OCI-LY1 (cell line): ENCODE measurements at regions not wholly inside any gene's neighbourhood (a gene's known extent, or its start where the extent isn't known, plus 50 kb on each side); places are given as distances from the start of the nearest gene placed in this dataset.

Experiments used
- H2AFZ ChIP-seq: fragments of 200-600 bp; sonication (generic), shearing (Covaris generic); 2 replicates; pipeline ENCODE4 v1.6.0; 2014; ENCODE audit warnings: antibody characterized with exemption, mild to moderate bottlenecking, low read length
- H3F3A ChIP-seq: fragments of 200-600 bp; sonication (generic), shearing (Covaris generic); 2 replicates; pipeline ENCODE4 v1.6.0; 2014; ENCODE audit warnings: mild to moderate bottlenecking, antibody characterized with exemption, low read length, moderate library complexity; ENCODE audit not compliant: insufficient read depth
- H3K27ac ChIP-seq: fragments of 200-600 bp; sonication (generic); 2 replicates; pipeline ENCODE4 v1.5.1; 2014; ENCODE audit warnings: low read length, mixed run types, mild to moderate bottlenecking, low read depth; ENCODE audit not compliant: poor library complexity, severe bottlenecking
- H3K27me3 ChIP-seq: fragments of 200-600 bp; sonication (generic); 2 replicates; pipeline ENCODE4 v1.6.0; 2014; ENCODE audit warnings: antibody characterized with exemption, mild to moderate bottlenecking, low read length, moderate library complexity; ENCODE audit not compliant: insufficient read depth
- H3K36me3 ChIP-seq: fragments of 200-600 bp; sonication (generic); 2 replicates; pipeline ENCODE4 v1.6.1; 2014; ENCODE audit warnings: mild to moderate bottlenecking, antibody characterized with exemption, low read length, moderate library complexity, mixed read lengths; ENCODE audit not compliant: insufficient read depth
- H3K4me1 ChIP-seq: fragments of 200-600 bp; sonication (generic); 2 replicates; pipeline ENCODE4 v1.5.1; 2014; ENCODE audit warnings: mild to moderate bottlenecking, low read length, moderate library complexity; ENCODE audit not compliant: insufficient read depth, severe bottlenecking
- H3K4me2 ChIP-seq: fragments of 200-600 bp; sonication (generic), shearing (Covaris generic); 2 replicates; pipeline ENCODE4 v1.6.1; 2014; ENCODE audit warnings: low read length
- H3K4me3 ChIP-seq: fragments of 200-600 bp; sonication (generic); 2 replicates; pipeline ENCODE4 v1.5.1; 2014; ENCODE audit warnings: low read length, low read depth, mild to moderate bottlenecking, mixed read lengths; ENCODE audit not compliant: poor library complexity, severe bottlenecking
- H3K79me2 ChIP-seq: fragments of 200-600 bp; shearing (Covaris generic); 2 replicates; pipeline ENCODE4 v1.6.1; 2016; ENCODE audit warnings: mixed run types, low read length, mixed read lengths; ENCODE audit not compliant: insufficient read depth
- H3K9ac ChIP-seq: fragments of 200-600 bp; sonication (generic), shearing (Covaris generic); 2 replicates; pipeline ENCODE4 v1.6.1; 2014; ENCODE audit warnings: mild to moderate bottlenecking, low read length, mixed read lengths
- H3K9me2 ChIP-seq: fragments of 200-600 bp; sonication (generic), shearing (Covaris generic); 2 replicates; pipeline ENCODE4 v1.6.1; 2014; ENCODE audit warnings: low read depth, mild to moderate bottlenecking, low read length, mixed read lengths
- H3K9me3 ChIP-seq: fragments of 200-600 bp; shearing (Covaris generic); 2 replicates; pipeline ENCODE4 v1.6.1; 2014; ENCODE audit warnings: low read length, mixed read lengths
- H4K20me1 ChIP-seq: fragments of 200-600 bp; sonication (generic), shearing (Covaris generic); 2 replicates; pipeline ENCODE4 v1.6.0; 2016; ENCODE audit warnings: mild to moderate bottlenecking, low read length; ENCODE audit not compliant: insufficient read depth
- CTCF ChIP-seq: fragments of 200-600 bp; sonication (generic), shearing (Covaris generic); IDR thresholded peaks from 2 replicates; pipeline ENCODE4 v1.5.1; 2017; ENCODE audit warnings: mild to moderate bottlenecking, antibody characterized with exemption, low read length, moderate library complexity, mixed read lengths
- EZH2 ChIP-seq: fragments of 200-600 bp; sonication (generic), shearing (Covaris generic); IDR thresholded peaks from 2 replicates; pipeline ENCODE4 v1.8.0; 2017; ENCODE audit warnings: borderline replicate concordance, mixed run types, mild to moderate bottlenecking, antibody characterized with exemption, low read length, moderate library complexity, mixed read lengths

- H3K4me2 ChIP-seq: no peak overlapping the region
- H4K20me1 ChIP-seq: no peaks in the 10 kb centered on the region
- no peak overlapping the region for H3K27ac ChIP-seq
- H3K27me3 ChIP-seq: no peaks in the 10 kb centered on the region
- no peak for TF ChIP-seq EZH2
- no peak overlapping the region for H2AFZ ChIP-seq
- no peaks in the 10 kb centered on the region for H3K36me3 ChIP-seq
- H3K79me2 ChIP-seq: no peaks in the 10 kb centered on the region
- H3K9ac ChIP-seq: no peak overlapping the region
- no peaks in the 10 kb centered on the region for H3K4me1 ChIP-seq
- no peaks in the 10 kb centered on the region for H3F3A ChIP-seq
- no peaks in the 10 kb centered on the region for H3K9me2 ChIP-seq
- H3K9me3 ChIP-seq: no peaks in the 10 kb centered on the region
- H3K4me3 ChIP-seq: no peak overlapping the region
Observed at GRCh38 chr16:6216836-6217235, 1115.8 kb upstream of the RBFOX1 start.

GRCh38 chr16:6211644-6212043 lies 1114.0 kb upstream of the EEF2KMT start:
- H3F3A ChIP-seq: no peaks in the 10 kb centered on the region
- H3K9me3 ChIP-seq: no peaks in the 10 kb centered on the region
- H3K79me2 ChIP-seq: no peaks in the 10 kb centered on the region
- H2AFZ ChIP-seq: no peak overlapping the region
- no peaks in the 10 kb centered on the region for H3K4me1 ChIP-seq
- no peak overlapping the region for H3K27ac ChIP-seq
- no peak overlapping the region for H3K9ac ChIP-seq
- no peak overlapping the region for H3K4me2 ChIP-seq
- H3K27me3 ChIP-seq: no peaks in the 10 kb centered on the region
- H4K20me1 ChIP-seq: no peaks in the 10 kb centered on the region
- H3K9me2 ChIP-seq: no peaks in the 10 kb centered on the region
- no peaks in the 10 kb centered on the region for H3K36me3 ChIP-seq
- H3K4me3 ChIP-seq: no peak overlapping the region
- TF ChIP-seq CTCF: no peak
- TF ChIP-seq EZH2: no peak

- Histone ChIP-seq H3K27me3 (no peaks in the 10 kb centered on the region), H3K4me2 (no peak overlapping the region), H4K20me1 (no peaks in the 10 kb centered on the region), H3K27ac (no peak overlapping the region), H3K4me1 (no peaks in the 10 kb centered on the region), H3K9me3 (no peaks in the 10 kb centered on the region), H3F3A (no peaks in the 10 kb centered on the region), H3K79me2 (no peaks in the 10 kb centered on the region), H2AFZ (no peak overlapping the region), H3K4me3 (no peak overlapping the region), H3K9me2 (no peaks in the 10 kb centered on the region), H3K9ac (no peak overlapping the region), H3K36me3 (no peaks in the 10 kb centered on the region)
- TF ChIP-seq EZH2 (no peak), CTCF (no peak)
Observed at GRCh38 chr16:6209355-6209930, 1111.8 kb upstream of the EEF2KMT start.

- Histone ChIP-seq H2AFZ (no peak overlapping the region), H3K27me3 (no peaks in the 10 kb centered on the region), H3K9me2 (no peaks in the 10 kb centered on the region), H3F3A (no peaks in the 10 kb centered on the region), H3K4me2 (no peak overlapping the region), H3K27ac (no peak overlapping the region), H3K9ac (no peak overlapping the region), H3K36me3 (no peaks in the 10 kb centered on the region), H4K20me1 (no peaks in the 10 kb centered on the region), H3K4me1 (no peaks in the 10 kb centered on the region), H3K4me3 (no peak overlapping the region), H3K79me2 (no peaks in the 10 kb centered on the region), H3K9me3 (no peaks in the 10 kb centered on the region)
- TF ChIP-seq CTCF (no peak), EZH2 (no peak)
Observed at GRCh38 chr16:6207580-6207979, 1110.0 kb upstream of the EEF2KMT start.
